GM18873 (cell line): ENCODE measurements at regions not wholly inside any gene's neighbourhood (a gene's known extent, or its start where the extent isn't known, plus 50 kb on each side); places are given as distances from the start of the nearest gene placed in this dataset.

Source experiments
- ATAC-seq: cut with Tn5 transposase; IDR thresholded peaks from one replicate; pipeline ENCODE4 v1.9.1; 2021; ENCODE audit warnings: mild to moderate bottlenecking, moderate library complexity, moderate number of reproducible peaks; ENCODE audit not compliant: unreplicated experiment, low FRiP score

- ATAC-seq: no peak
These were observed 100.1 kb upstream of the ALKAL2 start for GRCh38 chr2:387980-388421.

DNA sequence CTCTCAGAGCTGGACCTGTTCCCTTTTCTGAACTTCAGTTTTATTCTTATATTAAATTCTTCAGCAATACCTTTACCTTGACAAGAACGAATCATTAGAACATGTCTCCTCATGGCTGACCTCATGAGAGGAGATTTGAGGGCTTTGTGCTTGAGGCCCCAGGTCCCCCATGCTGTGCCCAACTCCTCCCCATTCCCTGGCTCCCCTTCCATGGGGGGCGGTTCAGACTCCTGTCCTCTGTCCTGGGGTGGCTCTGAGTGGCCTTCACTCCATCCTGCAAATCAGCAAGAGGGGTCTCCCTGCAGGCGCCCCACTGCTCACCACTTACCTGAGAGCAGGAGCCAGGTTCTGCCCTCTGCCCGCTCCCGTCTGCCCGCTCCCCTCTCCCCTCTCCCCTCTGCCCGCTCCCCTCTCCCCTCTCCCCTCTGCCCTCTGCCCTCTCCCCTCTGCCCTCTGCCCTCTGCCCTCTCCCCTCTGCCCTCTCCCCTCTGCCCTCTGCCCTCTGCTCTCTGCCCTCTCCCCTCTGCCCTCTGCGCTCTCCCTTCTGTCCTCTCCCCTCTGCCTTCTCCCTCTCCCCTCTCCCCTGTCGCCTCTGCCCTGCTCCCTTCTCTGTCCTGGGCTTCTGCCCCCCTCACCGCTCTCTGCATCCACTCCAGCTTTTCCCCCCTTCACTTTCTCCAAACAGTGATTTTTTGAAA lies 98.7 kb upstream of the ALKAL2 start:
- no peak for ATAC-seq

DNA sequence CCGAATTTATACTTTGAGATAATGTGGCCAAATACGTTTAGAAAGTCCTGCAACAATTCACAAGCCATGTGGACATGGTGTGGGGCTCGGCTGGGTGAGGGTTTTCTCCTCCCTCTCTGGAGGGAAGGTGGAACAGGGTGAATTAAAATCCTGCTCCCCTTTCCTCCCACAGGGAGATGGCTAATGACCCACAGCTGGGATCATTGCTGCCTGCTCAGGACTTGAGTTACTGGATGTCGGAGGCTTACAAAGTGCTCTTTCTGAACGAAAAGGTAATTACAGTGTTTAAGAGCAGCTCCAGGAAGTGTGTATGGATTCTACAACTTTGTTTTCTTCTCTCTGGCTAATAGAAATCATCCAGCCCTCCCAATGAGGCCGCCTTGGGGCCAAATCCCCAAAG lies 97.9 kb upstream of the ALKAL2 start:
- no peak for ATAC-seq

DNA sequence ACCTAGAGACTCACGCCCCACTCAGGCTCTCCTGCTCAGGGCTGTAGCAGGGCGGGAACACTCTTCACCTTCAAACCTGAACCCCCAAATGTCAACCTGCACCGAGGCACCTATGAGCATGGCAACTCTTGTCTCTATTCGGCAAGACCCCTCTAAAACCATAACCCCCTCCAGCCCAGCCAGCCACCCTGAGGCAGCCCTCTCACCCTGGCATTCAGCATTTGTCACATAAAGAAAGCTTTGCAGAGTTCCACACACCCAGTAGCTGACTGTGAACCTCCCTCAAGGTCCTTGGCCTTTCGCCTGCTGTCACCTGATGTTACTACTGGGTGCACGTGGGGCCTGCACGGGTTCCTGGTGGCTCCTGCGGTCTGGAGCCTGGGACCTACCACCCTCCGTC lies 97.2 kb upstream of the ALKAL2 start:
- ATAC-seq: no peak

DNA sequence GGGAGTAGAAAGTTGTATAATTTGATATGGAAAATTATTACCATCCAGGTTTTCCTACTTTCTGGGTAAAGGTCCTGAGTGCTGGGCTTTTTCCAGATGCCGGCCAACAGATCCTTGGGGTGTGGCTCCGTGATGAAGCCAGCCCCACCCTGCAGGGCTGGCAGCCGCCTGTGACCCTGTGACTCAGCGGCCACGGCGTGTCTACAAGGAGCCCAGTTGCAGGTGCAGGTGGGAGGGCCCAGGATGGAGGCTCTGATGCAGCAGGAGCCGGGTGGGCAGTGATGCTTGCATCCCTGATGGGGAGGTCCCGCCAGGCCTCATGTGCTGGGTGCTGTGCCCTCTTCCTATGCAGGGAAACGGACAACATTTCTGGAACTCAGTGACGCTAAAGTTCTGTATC lies 96.0 kb upstream of the ALKAL2 start:
- no peak for ATAC-seq

- ATAC-seq: no peak
These were observed 95.3 kb upstream of the ALKAL2 start for GRCh38 chr2:383178-383577.

DNA sequence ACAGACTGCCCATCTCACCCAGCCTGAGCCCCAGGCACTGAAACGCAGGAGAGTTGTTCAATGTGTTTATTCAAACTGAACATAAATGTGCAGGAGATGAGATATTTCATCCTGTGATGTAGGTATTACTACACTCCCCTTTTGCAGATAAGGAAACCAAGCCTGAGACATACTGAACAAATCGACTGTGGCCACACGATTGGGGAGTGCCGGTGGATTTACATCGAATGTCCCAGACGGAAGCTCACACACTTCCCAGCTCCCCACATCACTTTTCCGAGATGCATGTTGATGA lies 94.8 kb upstream of the ALKAL2 start:
- no peak for ATAC-seq

GRCh38 chr2:381941-382727 lies 94.2 kb upstream of the ALKAL2 start:
- no peak for ATAC-seq

GRCh38 chr2:381181-381580 lies 93.3 kb upstream of the ALKAL2 start:
- ATAC-seq: no peak

GRCh38 chr2:380772-381171 lies 92.9 kb upstream of the ALKAL2 start:
- no peak for ATAC-seq

DNA sequence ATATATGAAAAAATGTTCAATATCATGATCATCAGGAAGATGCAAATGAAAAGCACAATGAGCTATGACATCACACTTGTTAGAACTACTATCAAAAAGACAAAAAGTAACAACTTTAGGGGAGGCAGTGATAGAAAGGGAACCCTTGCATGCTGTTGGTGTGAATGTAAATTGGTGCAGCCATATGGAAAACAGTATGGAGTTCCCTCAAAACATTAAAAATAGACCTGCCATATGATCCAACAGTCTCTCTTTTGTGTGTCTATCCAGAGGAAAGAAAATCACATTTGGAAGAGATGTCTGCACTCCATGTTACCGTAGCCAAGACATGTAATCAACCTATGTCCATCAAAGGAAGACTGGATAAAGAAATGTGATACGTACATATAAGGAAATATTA lies 92.3 kb upstream of the ALKAL2 start:
- no peak for ATAC-seq

DNA sequence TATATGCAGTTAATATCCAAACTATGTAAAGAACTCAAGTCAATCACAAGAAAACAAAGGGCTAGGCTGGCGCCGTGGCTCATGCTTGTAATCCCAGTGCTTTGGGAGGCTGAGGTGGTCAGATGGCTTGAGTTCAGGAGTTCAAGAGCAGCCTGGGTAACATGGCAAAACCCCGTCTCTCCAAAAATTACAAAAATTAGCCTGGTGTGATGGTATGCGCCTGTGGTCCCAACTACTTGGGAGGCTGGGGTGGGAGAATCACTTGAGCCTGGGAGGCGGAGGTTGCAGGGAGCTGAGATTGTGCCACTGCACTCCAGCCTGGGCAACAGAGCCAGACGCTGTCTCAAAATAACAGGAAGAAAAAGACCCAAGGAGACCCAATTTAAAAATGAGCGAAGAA lies 91.9 kb upstream of the ALKAL2 start:
- ATAC-seq: no peak

DNA sequence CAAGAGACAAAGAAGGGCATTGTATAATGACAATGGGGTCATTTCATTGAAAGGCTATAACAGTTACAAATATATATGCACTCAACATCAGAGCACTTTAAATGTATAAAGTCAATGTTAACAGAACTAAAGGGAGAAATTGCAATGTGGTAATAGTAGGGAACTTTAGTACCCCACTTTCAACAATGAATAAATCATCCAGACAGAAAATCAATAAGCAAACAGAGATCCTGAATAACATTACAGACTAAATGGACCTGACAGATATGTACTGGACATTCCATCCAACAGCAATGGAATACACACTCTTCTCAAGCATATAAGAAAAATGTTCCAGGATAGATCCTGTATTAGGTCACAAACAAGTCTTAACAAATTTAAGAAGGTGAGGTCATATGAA lies 90.5 kb upstream of the ALKAL2 start:
- no peak for ATAC-seq

DNA sequence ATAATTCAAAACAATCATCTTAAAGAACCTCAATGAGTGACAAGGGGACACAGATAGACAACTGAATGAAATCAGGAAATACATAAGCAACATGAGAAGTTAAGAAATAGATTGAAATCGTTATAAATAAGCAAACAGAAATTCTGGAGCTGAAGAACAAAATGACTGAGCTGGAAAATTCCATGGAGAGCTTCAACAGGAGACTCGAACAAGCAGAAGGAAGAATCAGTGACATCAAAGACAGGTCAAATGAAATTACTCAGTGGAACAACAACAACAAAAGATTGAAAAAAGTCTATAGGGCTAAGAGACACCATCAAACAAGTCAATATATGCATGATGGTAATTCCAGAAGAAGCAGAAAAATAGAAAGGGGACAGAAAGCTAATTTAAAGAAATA lies 89.5 kb upstream of the ALKAL2 start:
- ATAC-seq: no peak

DNA sequence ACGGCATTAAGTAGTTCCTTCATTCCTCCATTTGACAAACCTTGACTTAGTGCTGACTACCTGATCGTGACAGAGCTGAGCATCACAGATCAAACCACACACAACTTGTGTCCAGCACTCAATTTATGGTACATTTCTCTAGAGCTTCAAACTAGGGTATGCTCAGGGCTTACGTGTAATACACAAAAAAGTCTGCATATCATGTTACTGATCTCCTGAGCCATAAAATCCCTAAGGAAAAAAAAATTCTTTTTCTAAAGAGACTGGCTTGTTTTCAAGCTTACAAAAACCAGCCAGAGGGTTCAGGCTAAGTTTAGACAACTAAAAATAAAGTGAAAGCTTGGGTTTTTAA lies 88.0 kb upstream of the ALKAL2 start:
- no peak for ATAC-seq

- no peak for ATAC-seq
These were observed 87.5 kb upstream of the ALKAL2 start for GRCh38 chr2:375270-375955.

DNA sequence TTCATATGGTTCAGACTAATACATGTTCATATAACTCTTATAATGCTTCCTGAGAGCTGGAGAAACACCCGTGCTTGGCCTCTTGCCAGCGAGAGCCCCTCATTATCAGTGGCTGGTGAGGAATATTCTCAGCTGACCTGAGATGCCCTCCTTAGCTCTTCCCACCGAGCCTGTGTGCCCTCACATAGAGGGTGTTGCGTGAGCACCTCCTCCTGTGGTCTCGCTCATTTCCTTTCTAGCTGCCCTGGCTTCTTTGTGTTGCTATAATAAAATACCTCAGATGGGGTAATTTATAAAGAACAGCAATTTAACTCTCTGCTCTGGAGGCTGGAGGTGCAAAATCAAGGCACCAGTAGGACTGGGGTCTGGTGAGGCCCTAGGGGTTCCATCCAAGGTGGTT lies 80.5 kb upstream of the ALKAL2 start:
- ATAC-seq: no peak

DNA sequence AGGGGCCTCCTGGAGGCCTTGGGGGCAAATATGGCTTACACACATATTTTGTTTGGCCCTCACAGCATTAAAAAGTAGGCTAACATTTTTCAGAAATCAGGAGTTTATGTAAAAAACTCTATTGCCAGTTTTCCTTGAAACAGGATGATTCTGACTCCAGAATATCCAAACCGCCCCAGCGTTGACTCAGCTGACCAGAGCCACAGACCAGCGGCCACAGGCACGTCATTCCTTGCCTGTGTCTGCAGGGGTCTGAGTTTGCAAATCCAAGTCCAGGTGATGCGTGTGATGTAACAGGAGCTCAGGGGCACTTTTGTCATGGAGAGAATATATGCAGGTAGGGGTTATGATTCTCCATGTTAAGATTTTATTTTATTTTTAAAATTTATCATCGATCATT lies 79.4 kb upstream of the ALKAL2 start:
- no peak for ATAC-seq

DNA sequence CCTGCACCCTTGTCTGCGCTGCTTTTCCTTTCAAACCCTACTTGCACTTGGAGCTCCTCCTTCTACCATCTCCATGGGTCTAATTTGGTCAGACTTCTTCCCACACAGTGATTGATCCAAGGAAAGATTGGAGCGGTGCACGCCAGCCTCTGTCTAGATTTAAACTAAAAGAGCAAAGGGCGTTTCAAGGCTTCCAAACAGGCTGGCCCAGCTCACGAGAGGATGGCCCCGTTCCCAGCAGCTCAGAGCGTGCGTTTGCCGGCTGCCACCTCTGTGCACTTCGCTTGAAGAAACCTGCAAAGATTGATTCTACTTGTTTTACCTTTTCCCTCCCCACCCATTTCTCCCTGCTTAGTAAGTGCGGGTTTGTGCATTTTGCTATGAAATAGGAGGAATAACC lies 78.8 kb upstream of the ALKAL2 start:
- ATAC-seq: no peak

GRCh38 chr2:365367-366275 lies 77.7 kb upstream of the ALKAL2 start:
- ATAC-seq: no peak
